LNCaP clone FGC (cell line): ENCODE measurements at regions not wholly inside any gene's neighbourhood (a gene's known extent, or its start where the extent isn't known, plus 50 kb on each side); places are given as distances from the start of the nearest gene placed in this dataset.
"Not testable (repeated sequence)": the region's sequence is repeated elsewhere in the genome, so short reads cannot be mapped to it uniquely, and the experiment has no call there.

ENCODE experiments used
- DNase-seq: peaks from one replicate; pipeline ENCODE4 v3.0.0-alpha.2; 2011; ENCODE audit warnings: low read depth
- H3K4me3 ChIP-seq: 2 replicates; pipeline ENCODE4 v1.5.1; 2011; ENCODE audit warnings: mild to moderate bottlenecking, low read depth, low read length, control low read depth
- TF ChIP-seq, protein P1 (sequence below): IDR thresholded peaks from 2 replicates; pipeline ENCODE4 v1.5.1; 2012; ENCODE audit warnings: mild to moderate bottlenecking; ENCODE audit not compliant: control insufficient read depth, insufficient read depth; ENCODE audit errors: extremely low read depth

- H3K4me3 ChIP-seq: no peak overlapping the region
- no peak for DNase-seq
- TF ChIP-seq, protein P1, sequence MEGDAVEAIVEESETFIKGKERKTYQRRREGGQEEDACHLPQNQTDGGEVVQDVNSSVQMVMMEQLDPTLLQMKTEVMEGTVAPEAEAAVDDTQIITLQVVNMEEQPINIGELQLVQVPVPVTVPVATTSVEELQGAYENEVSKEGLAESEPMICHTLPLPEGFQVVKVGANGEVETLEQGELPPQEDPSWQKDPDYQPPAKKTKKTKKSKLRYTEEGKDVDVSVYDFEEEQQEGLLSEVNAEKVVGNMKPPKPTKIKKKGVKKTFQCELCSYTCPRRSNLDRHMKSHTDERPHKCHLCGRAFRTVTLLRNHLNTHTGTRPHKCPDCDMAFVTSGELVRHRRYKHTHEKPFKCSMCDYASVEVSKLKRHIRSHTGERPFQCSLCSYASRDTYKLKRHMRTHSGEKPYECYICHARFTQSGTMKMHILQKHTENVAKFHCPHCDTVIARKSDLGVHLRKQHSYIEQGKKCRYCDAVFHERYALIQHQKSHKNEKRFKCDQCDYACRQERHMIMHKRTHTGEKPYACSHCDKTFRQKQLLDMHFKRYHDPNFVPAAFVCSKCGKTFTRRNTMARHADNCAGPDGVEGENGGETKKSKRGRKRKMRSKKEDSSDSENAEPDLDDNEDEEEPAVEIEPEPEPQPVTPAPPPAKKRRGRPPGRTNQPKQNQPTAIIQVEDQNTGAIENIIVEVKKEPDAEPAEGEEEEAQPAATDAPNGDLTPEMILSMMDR: no peak
Measured at GRCh38 chr12:82595941-82596340, 90.8 kb upstream of the TMTC2 start.

- TF ChIP-seq, protein P1: no peak
- no peak for DNase-seq
- no peak overlapping the region for H3K4me3 ChIP-seq
Measured at GRCh38 chr12:82596483-82596882, 90.2 kb upstream of the TMTC2 start.

DNA sequence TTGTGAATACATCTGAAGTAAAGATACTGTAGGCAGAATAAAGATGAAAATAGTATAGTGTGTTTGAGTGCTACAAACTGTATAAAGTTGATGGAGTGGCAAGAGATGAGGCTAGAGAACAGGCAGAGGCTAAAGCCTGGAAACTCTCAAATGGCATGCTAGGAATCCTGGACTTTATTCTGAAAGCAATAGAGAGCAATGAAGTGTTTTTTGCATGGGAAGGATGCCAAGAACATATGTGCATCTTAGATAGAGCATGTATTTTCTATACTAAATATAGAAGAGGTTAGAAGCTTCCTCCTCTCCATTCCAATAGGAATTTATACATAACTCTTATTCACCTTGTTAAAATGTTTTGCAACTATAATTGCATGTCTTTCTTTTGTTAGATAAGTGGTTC, 86.3 kb upstream of the TMTC2 start:
- H3K4me3 ChIP-seq: no peak overlapping the region
- TF ChIP-seq, protein P1: no peak
- DNase-seq: no peak

DNA sequence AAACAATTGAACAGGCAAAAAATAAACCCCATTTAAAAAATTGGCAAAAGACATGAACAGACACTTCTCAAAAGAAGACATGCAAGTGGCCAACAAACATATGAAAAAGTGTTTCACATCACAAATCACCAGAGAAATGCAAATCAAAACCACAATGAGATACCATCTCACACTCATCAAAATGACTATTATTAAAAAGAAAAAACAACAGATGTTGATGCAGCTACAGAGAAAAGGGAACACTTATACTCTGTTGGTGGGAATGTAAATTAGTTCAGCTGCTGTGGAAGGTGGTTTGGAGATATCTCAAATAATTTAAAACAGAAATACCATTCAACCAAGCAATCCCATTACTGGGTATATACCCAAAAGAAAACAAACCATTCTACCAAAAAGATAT, 83.1 kb upstream of the TMTC2 start:
- not testable (repeated sequence) for H3K4me3 ChIP-seq, DNase-seq

- no peak overlapping the region for H3K4me3 ChIP-seq
- TF ChIP-seq, protein P1: no peak
- DNase-seq: no peak
Measured at GRCh38 chr12:82605115-82605514, 81.6 kb upstream of the TMTC2 start.

- TF ChIP-seq, protein P1: no peak
- H3K4me3 ChIP-seq: no peak overlapping the region
- no peak for DNase-seq
Measured at GRCh38 chr12:82608706-82609105, 78.0 kb upstream of the TMTC2 start.

- TF ChIP-seq, protein P1: no peak
- no peak overlapping the region for H3K4me3 ChIP-seq
- no peak for DNase-seq
Measured at GRCh38 chr12:82609234-82609914, 77.3 kb upstream of the TMTC2 start.
